GM20000 (cell line): ENCODE measurements at regions not wholly inside any gene's neighbourhood (a gene's known extent, or its start where the extent isn't known, plus 50 kb on each side); places are given as distances from the start of the nearest gene placed in this dataset.

Experiments used
- DNase-seq: peaks from one replicate; pipeline ENCODE4 v3.0.0; 2012; ENCODE audit warnings: low spot score
- CTCF ChIP-seq: IDR thresholded peaks from 2 replicates; pipeline ENCODE4 v1.5.1; 2012; ENCODE audit warnings: mild to moderate bottlenecking, control low read depth; ENCODE audit errors: extremely low read depth, missing control alignments

- TF ChIP-seq CTCF: no peak
- no peak for DNase-seq
These were observed 85.9 kb upstream of the C3orf80 start for GRCh38 chr3:160139291-160139690.

GRCh38 chr3:160140756-160141155 lies 84.5 kb upstream of the C3orf80 start:
- TF ChIP-seq CTCF: no peak
- no peak for DNase-seq

- TF ChIP-seq CTCF: no peak
- no peak for DNase-seq
These were observed 83.6 kb upstream of the C3orf80 start for GRCh38 chr3:160141485-160142185.

- no peak for TF ChIP-seq CTCF
- DNase-seq: no peak
These were observed 81.7 kb upstream of the C3orf80 start for GRCh38 chr3:160143482-160143881.

GRCh38 chr3:160150066-160150465 lies 75.2 kb upstream of the C3orf80 start:
- DNase-seq: no peak
- TF ChIP-seq CTCF: no peak

- no peak for DNase-seq
- no peak for TF ChIP-seq CTCF
These were observed 74.7 kb upstream of the C3orf80 start for GRCh38 chr3:160150525-160150924.

GRCh38 chr3:160152638-160153037 lies 72.6 kb upstream of the C3orf80 start:
- TF ChIP-seq CTCF: no peak
- DNase-seq: no peak
